H1 (cell line): ENCODE measurements at regions not wholly inside any gene's neighbourhood (a gene's known extent, or its start where the extent isn't known, plus 50 kb on each side); places are given as distances from the start of the nearest gene placed in this dataset.

ENCODE experiments used
- ATF3 ChIP-seq: IDR thresholded peaks from 2 replicates; pipeline ENCODE4 v1.6.1; 2011; ENCODE audit warnings: low read depth, mild to moderate bottlenecking, low read length; ENCODE audit not compliant: insufficient read depth
- CEBPB ChIP-seq: IDR thresholded peaks from 2 replicates; pipeline ENCODE4 v1.6.1; 2012; ENCODE audit warnings: low read depth, low read length
- CHD7 ChIP-seq: fragments of 300-600 bp; sonication (generic); IDR thresholded peaks from 2 replicates; pipeline ENCODE4 v1.7.1; 2012; ENCODE audit warnings: low read length, moderate library complexity, mild to moderate bottlenecking, inconsistent platforms; ENCODE audit not compliant: insufficient replicate concordance
- EGR1 ChIP-seq: IDR thresholded peaks from 2 replicates; pipeline ENCODE4 v1.6.1; 2011; ENCODE audit warnings: low read depth, low read length, borderline replicate concordance
- POLR2A ChIP-seq, 2 experiments: IDR thresholded peaks; 1 replicate in 1 of 2; 2 replicates in 1 of 2; pipeline ENCODE4 v1.6.1; 2011; ENCODE audit warnings: low read depth in 2 of 2, low read length in 2 of 2, mild to moderate bottlenecking in 2 of 2; ENCODE audit errors: control extremely low read depth in 1 of 2
- RXRA ChIP-seq: IDR thresholded peaks from 2 replicates; pipeline ENCODE4 v1.6.1; 2011; ENCODE audit warnings: low read depth, mild to moderate bottlenecking, low read length, moderate library complexity; ENCODE audit not compliant: insufficient read depth
- SAP30 ChIP-seq: fragments of 300-600 bp; sonication (generic); IDR thresholded peaks from 2 replicates; pipeline ENCODE4 v1.7.1; 2012; ENCODE audit warnings: low read length, moderate library complexity, mild to moderate bottlenecking, inconsistent platforms; ENCODE audit not compliant: insufficient read depth, insufficient replicate concordance
- TAF1 ChIP-seq: IDR thresholded peaks from 2 replicates; pipeline ENCODE4 v1.6.1; 2011; ENCODE audit warnings: mild to moderate bottlenecking, low read depth, low read length

DNA sequence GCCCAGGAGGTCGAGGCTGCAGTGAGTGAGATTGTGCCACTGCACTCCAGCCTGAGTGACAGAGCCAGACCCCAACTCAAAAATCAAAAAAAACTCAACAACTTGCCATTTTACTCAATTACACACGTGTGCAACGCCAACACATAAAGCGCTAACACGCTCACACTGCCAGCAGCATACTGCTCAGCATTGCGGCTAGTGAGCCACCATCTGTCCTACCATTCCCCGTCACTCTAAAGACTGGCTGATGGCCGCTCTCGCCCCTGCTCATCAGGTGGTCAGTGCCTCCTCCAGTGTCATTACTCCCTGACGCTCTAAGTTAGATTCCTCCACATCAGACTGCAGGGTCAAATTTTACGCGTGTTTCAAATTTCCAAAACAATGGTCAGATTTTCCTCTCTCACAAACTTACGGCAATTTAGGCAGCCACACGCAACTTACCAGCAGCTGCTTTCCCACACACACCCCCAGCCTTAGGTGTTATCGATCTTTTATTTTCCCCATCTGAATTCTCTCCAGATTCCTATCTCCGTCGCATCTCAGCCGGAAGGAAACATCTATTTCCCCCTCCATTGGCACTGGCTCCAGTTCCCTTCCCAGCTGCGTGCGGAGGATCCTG is 240.8 kb downstream of the C16orf95 start (continued):
- TF ChIP-seq CHD7 = no peak
- no peak for TF ChIP-seq ATF3
- no peak for TF ChIP-seq RXRA
- no peak for TF ChIP-seq TAF1
- no peak for TF ChIP-seq SAP30
- no peak for TF ChIP-seq EGR1
- no peak for TF ChIP-seq POLR2A (IDR thresholded peaks at IDR 0.05; ENCODE audit: control extremely low read depth in 1 of 2, low read depth in 2 of 2, low read length in 2 of 2)
- no peak for TF ChIP-seq CEBPB
